HK-2 (cell line): ENCODE measurements at regions not wholly inside any gene's neighbourhood (a gene's known extent, or its start where the extent isn't known, plus 50 kb on each side); places are given as distances from the start of the nearest gene placed in this dataset.

Experiments used
- DNase-seq: peaks from one replicate; pipeline ENCODE4 v3.0.0-alpha.2; 2018; ENCODE audit not compliant: unreplicated experiment

DNA sequence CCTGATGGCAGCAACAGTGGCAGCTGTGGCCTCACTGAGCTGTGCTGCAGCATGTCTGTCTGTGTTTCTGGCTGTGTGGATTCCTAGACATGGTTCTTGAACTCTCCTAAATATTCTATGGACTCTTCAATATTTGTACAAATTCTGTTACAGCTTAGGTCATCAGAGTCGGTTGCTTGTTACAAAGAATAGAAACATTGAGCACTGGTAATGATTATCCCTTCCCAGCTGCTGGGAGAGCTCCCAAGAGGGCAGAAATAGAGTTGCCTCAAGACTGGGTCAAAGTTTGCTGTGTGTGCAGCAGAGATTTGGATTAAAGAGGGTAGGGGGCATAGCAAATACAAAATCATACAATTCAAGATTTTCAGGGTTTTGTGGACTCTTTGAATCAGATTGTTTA, 337.1 kb upstream of the AKR1E2 start:
- DNase-seq: no peak

- no peak for DNase-seq
These were observed 340.4 kb upstream of the AKR1E2 start for GRCh38 chr10:4485636-4486035.

GRCh38 chr10:4483811-4484210, 342.2 kb upstream of the AKR1E2 start:
- DNase-seq: no peak

- DNase-seq: no peak
These were observed 343.3 kb upstream of the AKR1E2 start for GRCh38 chr10:4482659-4483058.

DNA sequence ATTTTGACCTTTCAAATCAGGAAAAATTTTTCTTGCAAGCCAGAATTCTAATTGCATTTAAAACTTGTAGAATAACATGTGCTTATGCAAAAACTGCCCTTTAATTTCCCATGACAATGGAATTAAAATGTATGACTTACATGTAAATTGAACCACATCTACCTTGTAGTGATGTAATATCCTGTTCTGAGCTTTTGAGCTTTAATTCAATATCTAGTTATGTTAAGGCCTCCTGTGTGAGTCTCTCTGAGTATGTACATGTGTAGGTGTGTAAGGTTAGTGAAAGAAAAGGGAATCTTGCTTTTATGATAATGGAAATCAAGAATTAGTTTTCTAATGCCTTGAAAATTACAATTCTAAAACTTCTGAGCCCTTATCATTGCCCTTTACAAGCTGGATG, 344.8 kb upstream of the AKR1E2 start:
- DNase-seq: no peak

DNA sequence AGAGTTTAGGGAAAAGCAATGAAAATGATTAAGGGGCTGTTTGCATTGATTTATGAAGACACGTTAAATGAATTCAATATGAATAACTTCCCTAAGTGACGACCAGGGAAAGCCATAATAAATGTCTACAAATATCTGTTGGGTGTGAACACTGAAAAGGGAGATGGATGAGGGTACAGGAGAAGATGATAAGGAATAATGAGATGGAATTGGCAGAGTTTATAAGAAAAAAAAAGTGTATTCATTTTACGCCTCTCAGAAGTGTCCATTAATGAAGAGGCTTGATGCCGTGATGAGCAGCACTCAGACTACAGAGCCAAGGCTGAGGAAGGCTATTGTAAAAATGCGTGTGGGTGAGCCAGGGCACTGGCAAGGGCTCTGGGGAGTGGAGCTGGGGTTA, 346.7 kb upstream of the AKR1E2 start:
- DNase-seq: no peak

GRCh38 chr10:4477664-4478063, 348.3 kb upstream of the AKR1E2 start:
- no peak for DNase-seq

- no peak for DNase-seq
These were observed 350.0 kb upstream of the AKR1E2 start for GRCh38 chr10:4475827-4476490.

GRCh38 chr10:4474829-4475228, 351.2 kb upstream of the AKR1E2 start:
- no peak for DNase-seq

DNA sequence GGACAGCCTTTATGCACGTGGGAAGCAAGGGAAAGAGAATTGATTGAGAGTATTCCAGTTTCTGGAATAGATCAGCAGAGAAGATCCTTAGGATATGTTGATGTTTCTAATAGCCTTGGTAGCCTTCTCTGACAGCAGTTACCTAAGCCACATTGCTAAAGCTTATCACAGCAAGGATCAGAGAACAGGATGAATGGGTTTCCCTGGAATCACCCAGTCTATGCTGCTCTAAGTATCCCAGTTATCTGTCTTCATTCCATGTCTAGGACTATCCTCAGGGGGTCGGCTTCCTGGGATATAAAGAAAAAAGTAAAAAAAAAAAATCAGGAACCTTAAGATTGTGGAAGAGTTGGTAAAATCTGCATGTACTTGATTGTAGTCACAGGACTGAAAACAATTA, 352.0 kb upstream of the AKR1E2 start:
- DNase-seq: no peak

DNA sequence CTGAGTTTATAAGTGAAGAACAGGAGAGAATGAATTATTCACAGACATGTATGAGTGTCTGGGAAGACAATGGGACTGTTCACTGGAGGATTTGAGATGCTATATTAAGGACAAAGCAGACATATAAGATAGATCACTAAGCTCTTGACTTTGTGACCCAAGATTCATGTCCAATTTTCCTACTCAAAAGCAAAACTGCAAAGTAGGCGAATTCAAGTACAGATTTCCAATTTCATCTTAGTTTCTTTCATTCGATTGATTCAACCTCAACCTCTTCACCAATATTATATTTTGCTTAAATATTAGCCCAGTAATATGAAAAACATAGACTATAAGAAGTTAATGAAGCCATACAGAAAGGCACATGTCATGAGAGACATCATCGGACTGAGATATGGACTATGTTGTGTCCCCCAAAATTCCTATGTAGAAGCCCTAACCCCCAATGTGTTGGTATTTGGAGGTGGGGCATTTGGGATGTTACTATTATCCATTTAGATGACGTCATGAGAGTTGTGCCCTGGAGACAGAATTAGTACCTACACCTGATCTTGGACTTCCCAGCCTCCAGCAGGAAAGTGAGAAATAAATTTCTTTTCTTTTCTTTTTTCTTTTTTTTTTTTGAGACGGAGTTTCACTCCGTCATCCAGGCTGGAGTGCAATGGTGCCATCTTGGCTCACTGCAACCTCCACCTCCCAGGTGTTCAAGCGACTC, 353.7 kb upstream of the AKR1E2 start:
- no peak for DNase-seq

- no peak for DNase-seq
These were observed 355.7 kb upstream of the AKR1E2 start for GRCh38 chr10:4470231-4470835.

GRCh38 chr10:4467481-4467880, 358.5 kb upstream of the AKR1E2 start:
- DNase-seq: no peak

- DNase-seq: no peak
These were observed 365.7 kb upstream of the AKR1E2 start for GRCh38 chr10:4460267-4460666.

- no peak for DNase-seq
These were observed 366.5 kb upstream of the AKR1E2 start for GRCh38 chr10:4459531-4459930.

DNA sequence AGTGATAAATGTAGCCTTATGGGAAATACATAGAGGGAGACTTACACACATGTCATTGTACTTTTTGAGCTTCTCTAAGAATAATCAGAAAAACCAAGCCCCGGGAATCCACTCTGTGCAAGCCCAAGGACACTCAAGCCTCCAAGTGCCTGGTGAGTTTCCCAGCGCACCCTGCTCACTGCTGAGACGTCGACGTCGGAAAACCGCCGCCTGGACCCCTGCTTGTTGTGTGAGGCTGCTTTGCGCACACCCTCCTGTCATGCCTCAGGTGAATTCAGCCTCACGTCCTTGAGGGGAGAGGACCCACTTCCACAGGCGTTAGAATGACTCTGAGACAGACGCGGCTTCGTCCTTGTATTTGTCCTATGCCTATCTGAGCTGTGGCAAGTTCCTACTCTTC, 368.4 kb upstream of the AKR1E2 start:
- DNase-seq: no peak

- DNase-seq: no peak
These were observed 369.2 kb upstream of the AKR1E2 start for GRCh38 chr10:4456776-4457175.

GRCh38 chr10:4456279-4456678, 369.7 kb upstream of the AKR1E2 start:
- DNase-seq: no peak

DNA sequence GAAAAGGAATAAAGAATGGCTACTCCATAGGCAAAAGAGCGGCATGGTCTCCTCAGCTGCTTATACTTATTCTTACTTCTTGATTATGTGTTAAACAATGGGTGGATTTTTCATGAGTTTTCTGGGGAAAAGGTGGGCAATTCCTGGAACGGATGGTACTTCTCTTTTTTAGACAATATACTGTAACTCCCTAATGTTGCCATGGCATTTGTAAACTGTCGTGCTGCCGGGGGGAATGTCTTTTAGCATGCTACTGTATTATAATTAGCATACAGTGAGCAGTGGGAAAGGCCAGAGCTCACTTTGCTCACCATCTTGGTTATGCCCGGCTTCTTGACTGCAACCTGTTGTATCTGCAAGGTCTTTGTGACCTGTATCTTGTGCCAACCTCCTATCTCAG, 372.1 kb upstream of the AKR1E2 start:
- DNase-seq: no peak

GRCh38 chr10:4453276-4453675, 372.7 kb upstream of the AKR1E2 start:
- no peak for DNase-seq

DNA sequence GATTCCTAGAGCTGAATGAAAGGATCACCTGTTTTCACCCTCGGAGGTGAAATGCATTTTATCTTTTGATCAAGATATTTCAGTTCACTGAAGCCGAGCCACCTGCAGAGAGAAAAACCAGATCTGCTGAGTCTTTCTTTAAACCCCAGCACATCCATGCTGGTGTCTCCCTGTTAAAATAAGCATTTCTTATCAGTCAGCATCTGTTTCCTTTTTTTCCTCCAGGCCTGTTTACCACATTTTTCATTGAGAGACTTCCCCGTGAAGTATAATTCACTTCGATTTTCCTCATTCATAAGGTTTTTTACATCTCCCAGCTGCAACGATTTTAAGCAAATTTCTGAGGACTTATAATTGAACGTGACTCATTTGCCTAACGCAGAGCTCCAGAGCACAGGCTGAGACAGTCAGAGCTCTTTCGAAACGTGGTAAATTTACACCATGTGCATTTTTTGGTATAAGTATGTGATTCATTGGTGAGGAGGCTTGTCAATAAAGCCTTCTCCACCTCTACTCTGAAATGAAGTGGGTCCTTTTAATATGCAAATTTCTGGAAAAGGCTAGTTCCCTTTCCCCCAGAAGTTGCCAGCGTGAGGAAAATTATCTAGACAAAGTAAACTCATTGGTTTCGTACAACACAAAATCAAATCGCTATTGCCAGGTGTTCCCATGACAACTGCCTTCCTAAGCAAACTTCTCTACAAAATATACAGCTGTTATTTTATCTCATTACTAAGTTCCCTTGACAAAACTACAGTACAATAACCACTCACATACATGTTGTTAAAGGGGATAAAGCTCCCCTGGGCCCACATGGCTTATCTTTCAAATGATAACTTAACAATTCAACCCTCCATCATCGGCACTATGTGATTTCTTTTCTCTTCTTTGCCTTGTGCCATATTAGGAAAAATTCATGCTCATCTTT, 374.8 kb upstream of the AKR1E2 start:
- DNase-seq: no peak

GRCh38 chr10:4450169-4450568, 375.8 kb upstream of the AKR1E2 start:
- no peak for DNase-seq
